NCI-H226 (cell line): ENCODE measurements at regions not wholly inside any gene's neighbourhood (a gene's known extent, or its start where the extent isn't known, plus 50 kb on each side); places are given as distances from the start of the nearest gene placed in this dataset.
A peak's percentile ranks its signal among the peaks of the same experiment; 100 is the strongest.

Experiments used
- DNase-seq: peaks from one replicate; pipeline ENCODE4 v3.0.0-alpha.2; 2015

- no peak for DNase-seq
Observed at GRCh38 chr11:119488256-119488995, 65.5 kb upstream of the THY1 start.

- no peak for DNase-seq
Observed at GRCh38 chr11:119486691-119487259, 63.8 kb upstream of the THY1 start.

- DNase-seq, result no peak
Observed at GRCh38 chr11:119486016-119486415, 63.0 kb upstream of the THY1 start.

GRCh38 chr11:119484741-119485605 is 62.0 kb upstream of the THY1 start:
- no peak for DNase-seq

GRCh38 chr11:119483881-119484371 is 61.0 kb upstream of the THY1 start:
- DNase-seq, result no peak

GRCh38 chr11:119483341-119483880 is 60.4 kb upstream of the THY1 start:
- no peak for DNase-seq

GRCh38 chr11:119482521-119483011 is 59.6 kb upstream of the THY1 start:
- no peak for DNase-seq

GRCh38 chr11:119481667-119482400 is 58.9 kb upstream of the THY1 start:
- DNase-seq, result no peak

GRCh38 chr11:119481021-119481666 is 58.2 kb upstream of the THY1 start:
- peak; percentile 73 for DNase-seq

- no peak for DNase-seq
Observed at GRCh38 chr11:119480380-119481020, 57.5 kb upstream of the THY1 start.

GRCh38 chr11:119479685-119480275 is 56.8 kb upstream of the THY1 start:
- no peak for DNase-seq

GRCh38 chr11:119478711-119479285 is 55.8 kb upstream of the THY1 start:
- no peak for DNase-seq

GRCh38 chr11:119476666-119477331 is 53.8 kb upstream of the THY1 start:
- DNase-seq, result no peak

- DNase-seq, result no peak
Observed at GRCh38 chr11:119476038-119476437, 53.1 kb upstream of the THY1 start.

- DNase-seq, result peak; percentile 94
Observed at GRCh38 chr11:119474682-119475596, 52.0 kb upstream of the THY1 start.

- no peak for DNase-seq
Observed at GRCh38 chr11:119473901-119474681, 51.1 kb upstream of the THY1 start.

- DNase-seq, result no peak
Observed at GRCh38 chr11:119473226-119473625, 50.3 kb upstream of the THY1 start.

GRCh38 chr11:119472856-119473222 is 49.9 kb upstream of the THY1 start:
- DNase-seq, result no peak
